ENCODE measurements at regions not wholly inside any gene's neighbourhood (a gene's known extent, or its start where the extent isn't known, plus 50 kb on each side); places are given as distances from the start of the nearest gene placed in this dataset.

GRCh38 chr11:112715056-112715455, 246.2 kb upstream of the NCAM1 start:
- no peak for TF ChIP-seq FOXK2 (IDR thresholded peaks at IDR 0.05)
- no peak for TF ChIP-seq SP1 (IDR thresholded peaks at IDR 0.05)
- TF ChIP-seq FOXM1 (IDR thresholded peaks at IDR 0.05; ENCODE audit: borderline replicate concordance): no peak
- TF ChIP-seq TARDBP (IDR thresholded peaks at IDR 0.05): no peak
- ChIA-PET CTCF (no interaction called here), POLR2A (no interaction called here)
- no peak for DNase-seq (ENCODE audit: extremely low spot score)

GRCh38 chr11:112718483-112718882, 242.7 kb upstream of the NCAM1 start:
- TF ChIP-seq BHLHE40 (IDR thresholded peaks at IDR 0.05; ENCODE audit: borderline replicate concordance) (no peak), ARNT (IDR thresholded peaks at IDR 0.05) (no peak), CTBP1 (IDR thresholded peaks at IDR 0.05; ENCODE audit: borderline replicate concordance) (no peak), FOXK2 (IDR thresholded peaks at IDR 0.05) (no peak), TARDBP (IDR thresholded peaks at IDR 0.05) (no peak), SP1 (IDR thresholded peaks at IDR 0.05) (no peak)
- no peak for DNase-seq (ENCODE audit: extremely low spot score)
- ChIA-PET POLR2A (no interaction called here), CTCF (no interaction called here)

DNA sequence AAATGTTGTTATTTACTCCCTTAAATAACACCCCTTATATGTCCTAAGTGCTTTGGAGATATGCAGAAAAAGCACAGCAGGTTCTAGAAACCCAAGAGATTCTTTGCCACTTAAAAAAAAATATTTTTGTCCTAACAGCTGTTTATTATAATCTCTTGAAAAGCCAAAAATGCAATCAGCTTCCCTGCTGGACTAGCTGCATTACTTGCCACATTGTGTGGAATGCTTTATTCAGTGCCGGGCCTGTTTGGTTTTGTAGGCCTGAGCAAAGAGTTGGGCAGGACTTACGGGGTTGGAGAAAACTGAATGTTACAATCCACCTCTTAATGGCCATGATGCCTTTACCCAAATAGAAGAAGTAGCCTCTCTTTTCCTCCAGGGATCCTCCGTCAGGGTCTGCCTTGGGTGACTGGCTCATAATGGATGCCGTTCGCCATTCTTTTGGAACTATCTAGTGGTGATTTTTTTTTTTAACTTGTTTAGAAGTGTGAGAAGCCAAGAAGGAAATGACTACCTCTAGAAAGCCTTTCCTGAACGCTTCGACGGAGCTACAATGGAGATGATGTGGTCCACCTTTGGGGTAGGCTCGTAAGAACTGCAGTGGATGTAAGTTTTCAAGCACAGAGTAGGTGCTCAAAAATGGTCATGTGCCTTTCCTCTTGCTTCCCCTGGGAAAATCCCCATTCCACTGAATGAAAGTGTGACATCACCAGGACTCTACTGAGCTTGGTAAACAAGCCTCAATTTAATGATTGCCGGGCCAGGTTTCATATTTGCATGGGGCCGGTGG, 241.3 kb upstream of the NCAM1 start:
- DNase-seq (ENCODE audit: extremely low spot score): no peak
- CTCF ChIA-PET: no interaction called here
- POLR2A ChIA-PET: no interaction called here
- no peak for TF ChIP-seq SUZ12 (IDR thresholded peaks at IDR 0.05)
- TF ChIP-seq CTBP1 (IDR thresholded peaks at IDR 0.05; ENCODE audit: borderline replicate concordance): no peak
- no peak for TF ChIP-seq SP1 (IDR thresholded peaks at IDR 0.05)
- no peak for TF ChIP-seq NFRKB (IDR thresholded peaks at IDR 0.05)
- no peak for TF ChIP-seq PKNOX1 (IDR thresholded peaks at IDR 0.05)
- TF ChIP-seq ELF4 (IDR thresholded peaks at IDR 0.05): no peak
- no peak for TF ChIP-seq ZNF384 (IDR thresholded peaks at IDR 0.05)
- TF ChIP-seq FOXK2 (IDR thresholded peaks at IDR 0.05): no peak
- TF ChIP-seq L3MBTL2 (conservative IDR thresholded peaks at IDR 0.05): no peak
- no peak for TF ChIP-seq ARNT (IDR thresholded peaks at IDR 0.05)
- no peak for TF ChIP-seq LEF1 (IDR thresholded peaks at IDR 0.05; ENCODE audit: borderline replicate concordance)
- no peak for TF ChIP-seq FOXA1 (IDR thresholded peaks at IDR 0.05)
- no peak for TF ChIP-seq FOXM1 (IDR thresholded peaks at IDR 0.05; ENCODE audit: borderline replicate concordance)
- TF ChIP-seq HDGF (IDR thresholded peaks at IDR 0.05; ENCODE audit: borderline replicate concordance): no peak
- no peak for TF ChIP-seq BHLHE40 (IDR thresholded peaks at IDR 0.05; ENCODE audit: borderline replicate concordance)
- no peak for TF ChIP-seq TARDBP (IDR thresholded peaks at IDR 0.05)

GRCh38 chr11:112722148-112722547, 239.1 kb upstream of the NCAM1 start:
- no peak for TF ChIP-seq ELF4 (IDR thresholded peaks at IDR 0.05)
- no peak for TF ChIP-seq ZNF384 (IDR thresholded peaks at IDR 0.05)
- no peak for TF ChIP-seq SP1 (IDR thresholded peaks at IDR 0.05)
- TF ChIP-seq FOXK2 (IDR thresholded peaks at IDR 0.05): no peak
- no peak for TF ChIP-seq HDGF (IDR thresholded peaks at IDR 0.05; ENCODE audit: borderline replicate concordance)
- TF ChIP-seq FOXA1 (IDR thresholded peaks at IDR 0.05): no peak
- no peak for TF ChIP-seq NFRKB (IDR thresholded peaks at IDR 0.05)
- TF ChIP-seq SUZ12 (IDR thresholded peaks at IDR 0.05): no peak
- TF ChIP-seq ARNT (IDR thresholded peaks at IDR 0.05): no peak
- no peak for TF ChIP-seq LEF1 (IDR thresholded peaks at IDR 0.05; ENCODE audit: borderline replicate concordance)
- no peak for TF ChIP-seq BHLHE40 (IDR thresholded peaks at IDR 0.05; ENCODE audit: borderline replicate concordance)
- no peak for TF ChIP-seq CTBP1 (IDR thresholded peaks at IDR 0.05; ENCODE audit: borderline replicate concordance)
- TF ChIP-seq TARDBP (IDR thresholded peaks at IDR 0.05): no peak
- ChIA-PET POLR2A (no interaction called here), CTCF (no interaction called here)
- DNase-seq (ENCODE audit: extremely low spot score): no peak

- no peak for DNase-seq (ENCODE audit: extremely low spot score)
- TF ChIP-seq BHLHE40 (IDR thresholded peaks at IDR 0.05; ENCODE audit: borderline replicate concordance): no peak
- CTCF ChIA-PET: no interaction called here
- POLR2A ChIA-PET: no interaction called here
Observed at GRCh38 chr11:112722876-112723275, 238.3 kb upstream of the NCAM1 start.

DNA sequence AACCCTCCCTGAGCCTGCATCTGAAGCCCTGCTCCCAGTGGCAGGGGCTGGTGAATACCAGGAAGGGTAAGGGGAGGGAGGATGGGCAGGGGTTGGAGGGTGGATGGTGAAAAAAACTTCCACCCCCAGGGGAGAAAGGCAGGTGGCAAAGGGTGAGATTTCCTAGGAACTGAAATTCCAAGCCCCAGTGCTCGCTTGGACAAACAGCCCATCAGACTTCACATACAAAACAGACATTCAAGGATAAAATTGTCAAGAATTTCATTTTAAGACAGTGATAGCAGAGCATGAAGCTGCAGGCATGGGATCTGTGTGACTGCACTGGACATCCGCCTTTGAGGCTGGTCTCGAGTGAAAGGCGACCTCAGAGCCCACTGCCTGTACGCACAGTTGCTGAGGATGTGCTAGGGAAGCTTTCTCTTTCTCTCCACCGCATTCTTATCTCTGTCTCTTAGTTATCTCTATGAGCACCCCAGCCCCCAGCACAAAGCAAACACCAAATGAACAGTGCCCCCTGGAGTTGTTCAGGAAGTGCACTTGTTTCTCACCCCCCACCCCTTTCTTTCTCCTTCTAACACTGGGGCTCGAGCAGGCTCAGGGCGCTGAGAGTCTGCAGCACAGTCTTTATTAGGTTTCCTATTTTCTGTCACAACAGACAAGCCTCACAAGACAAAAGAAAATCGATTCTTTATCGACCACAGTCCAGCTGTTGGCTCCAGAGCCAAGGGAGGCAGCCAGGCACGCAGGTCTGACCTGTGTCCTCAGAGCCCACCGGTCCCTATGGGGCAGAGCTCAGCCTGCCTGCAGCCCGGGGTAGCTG, 237.3 kb upstream of the NCAM1 start:
- TF ChIP-seq TARDBP (IDR thresholded peaks at IDR 0.05) (no peak), BHLHE40 (IDR thresholded peaks at IDR 0.05; ENCODE audit: borderline replicate concordance) (no peak), ELF4 (IDR thresholded peaks at IDR 0.05) (no peak), FOXA1 (IDR thresholded peaks at IDR 0.05) (no peak)
- ChIA-PET POLR2A (no interaction called here), CTCF (no interaction called here)
- no peak for DNase-seq (ENCODE audit: extremely low spot score)

- ChIA-PET POLR2A (no interaction called here), CTCF (no interaction called here)
- no peak for DNase-seq (ENCODE audit: extremely low spot score)
- no peak for TF ChIP-seq HDGF (IDR thresholded peaks at IDR 0.05; ENCODE audit: borderline replicate concordance)
- no peak for TF ChIP-seq TARDBP (IDR thresholded peaks at IDR 0.05)
Observed at GRCh38 chr11:112724496-112724790, 236.8 kb upstream of the NCAM1 start.

- ChIA-PET POLR2A (no interaction called here), CTCF (no interaction called here)
- no peak for DNase-seq (ENCODE audit: extremely low spot score)
- no peak for TF ChIP-seq TARDBP (IDR thresholded peaks at IDR 0.05)
- no peak for TF ChIP-seq ELF4 (IDR thresholded peaks at IDR 0.05)
- no peak for TF ChIP-seq FOXA1 (IDR thresholded peaks at IDR 0.05)
- no peak for TF ChIP-seq L3MBTL2 (conservative IDR thresholded peaks at IDR 0.05)
- TF ChIP-seq BHLHE40 (IDR thresholded peaks at IDR 0.05; ENCODE audit: borderline replicate concordance): no peak
- no peak for TF ChIP-seq LEF1 (IDR thresholded peaks at IDR 0.05; ENCODE audit: borderline replicate concordance)
- TF ChIP-seq FOXM1 (IDR thresholded peaks at IDR 0.05; ENCODE audit: borderline replicate concordance): no peak
- no peak for TF ChIP-seq ZNF384 (IDR thresholded peaks at IDR 0.05)
- no peak for TF ChIP-seq PKNOX1 (IDR thresholded peaks at IDR 0.05)
- TF ChIP-seq SP1 (IDR thresholded peaks at IDR 0.05): no peak
- TF ChIP-seq CTBP1 (IDR thresholded peaks at IDR 0.05; ENCODE audit: borderline replicate concordance): no peak
Observed at GRCh38 chr11:112725636-112726035, 235.6 kb upstream of the NCAM1 start.
